ENCODE measurements at regions not wholly inside any gene's neighbourhood (a gene's known extent, or its start where the extent isn't known, plus 50 kb on each side); places are given as distances from the start of the nearest gene placed in this dataset.

GRCh38 chr20:47980336-47981177, 195.3 kb upstream of the SULF2 start:
- TF ChIP-seq SUZ12 (IDR thresholded peaks at IDR 0.05; ENCODE audit: unreplicated experiment) (no peak), CTCF (IDR thresholded peaks at IDR 0.05 in 2 of 3, conservative IDR thresholded peaks at IDR 0.05 in 1 of 3; ENCODE audit: control insufficient read depth in 2 of 3, extremely low read depth in 1 of 3, insufficient read depth in 1 of 3, low read depth in 3 of 3, low read length in 3 of 3) (no peak), NFYB (IDR thresholded peaks at IDR 0.05; ENCODE audit: insufficient read depth, low read depth, low read length) (no peak), EED (IDR thresholded peaks at IDR 0.05; ENCODE audit: low read depth) (no peak), USF2 (IDR thresholded peaks at IDR 0.05; ENCODE audit: borderline replicate concordance, low read depth, low read length) (no peak), RBBP5 (conservative IDR thresholded peaks at IDR 0.05) (no peak), TAF1 (IDR thresholded peaks at IDR 0.05; ENCODE audit: borderline replicate concordance, low read depth, low read length) (no peak)
